GM12872 (cell line): ENCODE measurements at regions not wholly inside any gene's neighbourhood (a gene's known extent, or its start where the extent isn't known, plus 50 kb on each side); places are given as distances from the start of the nearest gene placed in this dataset.

ENCODE experiments used
- CTCF ChIP-seq: IDR thresholded peaks from 3 replicates; pipeline ENCODE4 v1.5.1; 2011; ENCODE audit warnings: low read depth, mild to moderate bottlenecking, low read length, moderate library complexity; ENCODE audit not compliant: insufficient read depth

- TF ChIP-seq CTCF, result no peak
Observed at GRCh38 chr6:86738078-86738477, 199.2 kb upstream of the HTR1E start.

GRCh38 chr6:86730216-86730615, 207.1 kb upstream of the HTR1E start:
- TF ChIP-seq CTCF, result no peak

GRCh38 chr6:86728976-86729375, 208.4 kb upstream of the HTR1E start:
- no peak for TF ChIP-seq CTCF

GRCh38 chr6:86724695-86725094, 212.6 kb upstream of the HTR1E start:
- TF ChIP-seq CTCF, result no peak

GRCh38 chr6:86723729-86724128, 213.6 kb upstream of the HTR1E start:
- no peak for TF ChIP-seq CTCF

- TF ChIP-seq CTCF, result no peak
Observed at GRCh38 chr6:86723151-86723550, 214.2 kb upstream of the HTR1E start.

GRCh38 chr6:86722131-86722530, 215.2 kb upstream of the HTR1E start:
- no peak for TF ChIP-seq CTCF

- no peak for TF ChIP-seq CTCF
Observed at GRCh38 chr6:86715676-86716075, 221.7 kb upstream of the HTR1E start.
